Choroid plexus epithelial cell (primary cell): ENCODE measurements at regions not wholly inside any gene's neighbourhood (a gene's known extent, or its start where the extent isn't known, plus 50 kb on each side); places are given as distances from the start of the nearest gene placed in this dataset.
A peak's percentile ranks its signal among the peaks of the same experiment; 100 is the strongest.
"Not testable (repeated sequence)": the region's sequence is repeated elsewhere in the genome, so short reads cannot be mapped to it uniquely, and the experiment has no call there.

Source experiments
- DNase-seq: peaks from one replicate; pipeline ENCODE4 v3.0.0-alpha.2; 2010; ENCODE audit warnings: low read depth
- H3K4me3 ChIP-seq: 2 replicates; pipeline ENCODE4 v1.5.1; 2011; ENCODE audit warnings: low read depth, mild to moderate bottlenecking, control low read depth, low read length, moderate library complexity
- CTCF ChIP-seq: conservative IDR thresholded peaks from 2 replicates; pipeline ENCODE4 v1.5.1; 2011; ENCODE audit warnings: low read depth, mild to moderate bottlenecking, control low read depth, inconsistent platforms, low read length, moderate library complexity

- peak; percentile 67 for DNase-seq
- no peak for TF ChIP-seq CTCF
- no peak overlapping the region for H3K4me3 ChIP-seq
These were observed 269.7 kb downstream of the TTC6 start for GRCh38 chr14:37864861-37865718.

- DNase-seq = no peak
- H3K4me3 ChIP-seq = no peak overlapping the region
- TF ChIP-seq CTCF = no peak
These were observed 270.5 kb downstream of the TTC6 start for GRCh38 chr14:37865719-37866549.

- no peak for DNase-seq
- no peak overlapping the region for H3K4me3 ChIP-seq
- TF ChIP-seq CTCF = no peak
These were observed 274.2 kb downstream of the TTC6 start for GRCh38 chr14:37869633-37870032.

GRCh38 chr14:37870170-37870569 lies 274.7 kb downstream of the TTC6 start:
- no peak for DNase-seq
- H3K4me3 ChIP-seq = no peak overlapping the region
- TF ChIP-seq CTCF = no peak

GRCh38 chr14:37870632-37871346 lies 275.4 kb downstream of the TTC6 start:
- no peak for DNase-seq
- no peak overlapping the region for H3K4me3 ChIP-seq
- TF ChIP-seq CTCF = no peak

- not testable (repeated sequence) for H3K4me3 ChIP-seq, DNase-seq
These were observed 278.6 kb downstream of the TTC6 start for GRCh38 chr14:37874065-37874428.
